ENCODE measurements at regions not wholly inside any gene's neighbourhood (a gene's known extent, or its start where the extent isn't known, plus 50 kb on each side); places are given as distances from the start of the nearest gene placed in this dataset.

DNA sequence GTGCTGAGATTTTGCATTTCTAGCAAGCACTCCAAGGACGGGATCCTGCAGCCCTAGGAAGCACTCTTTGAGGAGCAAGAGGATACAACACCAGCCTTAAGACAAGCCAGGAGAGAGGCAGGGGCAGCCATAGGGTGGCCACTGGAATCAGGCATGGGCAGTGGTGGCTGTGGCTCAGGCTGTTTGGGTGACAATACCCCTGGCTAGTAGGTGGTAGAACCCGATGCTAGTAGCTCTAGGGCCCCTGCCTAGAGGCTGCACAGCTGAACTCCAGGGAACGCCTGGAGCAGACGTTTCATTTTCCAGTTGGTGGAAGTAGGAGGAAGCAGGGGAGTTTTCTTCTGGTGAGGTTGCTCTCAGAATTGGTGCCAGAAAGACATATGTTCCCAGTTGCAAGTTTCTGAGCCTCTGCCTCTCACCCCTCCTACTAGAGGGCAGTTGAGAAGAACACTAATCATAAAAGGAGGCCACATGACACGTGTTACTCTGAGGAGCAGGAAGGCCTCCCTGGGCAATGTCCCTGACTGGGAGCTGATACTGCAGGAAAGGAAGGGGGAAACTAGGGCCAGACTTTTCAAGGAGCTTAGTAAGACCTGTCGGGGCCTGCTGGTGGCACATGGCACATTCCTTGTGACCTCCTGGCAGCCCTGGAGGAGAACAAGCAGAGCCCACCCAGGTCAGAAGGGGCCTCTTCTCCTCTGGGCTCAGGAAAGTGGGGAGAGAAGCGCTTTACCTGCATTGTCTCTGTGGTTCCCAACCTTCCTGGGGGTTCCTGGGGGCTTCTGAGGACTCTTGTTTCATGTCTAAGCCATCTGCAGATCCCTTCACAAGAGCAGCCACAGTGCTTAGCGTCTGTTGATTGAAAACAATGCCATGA is 56.6 kb upstream of the DRD2 start:
- intact Hi-C loops (cut with micrococcal nuclease): loop anchor here (1.0 to 5.0 kb wide), 3 partner anchors 160 to 227 kb away; no protein-coding TSS in a partner anchor
- BruUV-seq (replicated peaks): no TSS peak
- CTCF ChIA-PET (ENCODE audit: low intra/inter-chr PET ratio): interaction anchor here (1.6 kb wide), 1 partner anchor 226 kb away, joined by 4 read pairs; no protein-coding TSS in a partner anchor
- Histone ChIP-seq H4K20me1 (replicated peaks; ENCODE audit: control insufficient read depth, insufficient read depth, low read length) (no peaks in the 10 kb centered on the region), H3K4me3 (no peak overlapping the region), H3K9me3 (replicated peaks; ENCODE audit: control insufficient read depth, insufficient read depth, low read depth, low read length) (no peaks in the 10 kb centered on the region), H3K27me3 (ENCODE audit: control insufficient read depth in 2 of 2, insufficient read depth in 2 of 2, low read length in 2 of 2) (peaks cover 0 to 6% of the 10 kb centered on the region in 2 experiments; a peak in 4 of 5 replicates), H2AFZ (ENCODE audit: low read depth, low read length) (0 out of 2 replicates have a peak overlapping the region, but pooled peaks have one; percentile 35), H3K4me2 (ENCODE audit: insufficient read depth, low read length) (no peak overlapping the region), H3K4me1 (replicated peaks in 1 of 2; ENCODE audit: control insufficient read depth in 2 of 2, insufficient read depth in 2 of 2, low read length in 2 of 2) (no peaks in the 10 kb centered on the region; a peak in 1 of 5 replicates), H3K27ac (ENCODE audit: extremely low read depth, low read depth, low read length) (no peak overlapping the region), H3K36me3 (ENCODE audit: control insufficient read depth, insufficient read depth, low read length) (no peaks in the 10 kb centered on the region), H3K9me1 (ENCODE audit: control insufficient read depth, insufficient read depth, low read length) (no peaks in the 10 kb centered on the region), H3K9ac (ENCODE audit: insufficient read depth in 1 of 2, low read depth in 2 of 2, low read length in 2 of 2) (no peak overlapping the region), H3K79me2 (ENCODE audit: control insufficient read depth, insufficient read depth, low read length) (no peaks in the 10 kb centered on the region)
- whole genome bisulfite sequencing (ENCODE audit: insufficient coverage, low coverage, missing lambda C conversion rate): 14% methylated on average over 8 of the region's 8 CpGs
- ATAC-seq (peak; percentile 28; the same call in 2 of the 3 replicates), DNase-seq (ENCODE audit: extremely low read depth in 1 of 4, low spot score in 3 of 4) (no peak), FAIRE-seq (no peak)
- in situ Hi-C loops (cut with MboI): loop anchor here (25.0 kb wide), 1 partner anchor 220 kb away; the partner anchor contains the start of gene TTC12
- POLR2A ChIA-PET: interaction anchor here (0.7 kb wide), 1 partner anchor 12 kb away, joined by 4 read pairs; no protein-coding TSS in a partner anchor
- TF ChIP-seq, protein P1, sequence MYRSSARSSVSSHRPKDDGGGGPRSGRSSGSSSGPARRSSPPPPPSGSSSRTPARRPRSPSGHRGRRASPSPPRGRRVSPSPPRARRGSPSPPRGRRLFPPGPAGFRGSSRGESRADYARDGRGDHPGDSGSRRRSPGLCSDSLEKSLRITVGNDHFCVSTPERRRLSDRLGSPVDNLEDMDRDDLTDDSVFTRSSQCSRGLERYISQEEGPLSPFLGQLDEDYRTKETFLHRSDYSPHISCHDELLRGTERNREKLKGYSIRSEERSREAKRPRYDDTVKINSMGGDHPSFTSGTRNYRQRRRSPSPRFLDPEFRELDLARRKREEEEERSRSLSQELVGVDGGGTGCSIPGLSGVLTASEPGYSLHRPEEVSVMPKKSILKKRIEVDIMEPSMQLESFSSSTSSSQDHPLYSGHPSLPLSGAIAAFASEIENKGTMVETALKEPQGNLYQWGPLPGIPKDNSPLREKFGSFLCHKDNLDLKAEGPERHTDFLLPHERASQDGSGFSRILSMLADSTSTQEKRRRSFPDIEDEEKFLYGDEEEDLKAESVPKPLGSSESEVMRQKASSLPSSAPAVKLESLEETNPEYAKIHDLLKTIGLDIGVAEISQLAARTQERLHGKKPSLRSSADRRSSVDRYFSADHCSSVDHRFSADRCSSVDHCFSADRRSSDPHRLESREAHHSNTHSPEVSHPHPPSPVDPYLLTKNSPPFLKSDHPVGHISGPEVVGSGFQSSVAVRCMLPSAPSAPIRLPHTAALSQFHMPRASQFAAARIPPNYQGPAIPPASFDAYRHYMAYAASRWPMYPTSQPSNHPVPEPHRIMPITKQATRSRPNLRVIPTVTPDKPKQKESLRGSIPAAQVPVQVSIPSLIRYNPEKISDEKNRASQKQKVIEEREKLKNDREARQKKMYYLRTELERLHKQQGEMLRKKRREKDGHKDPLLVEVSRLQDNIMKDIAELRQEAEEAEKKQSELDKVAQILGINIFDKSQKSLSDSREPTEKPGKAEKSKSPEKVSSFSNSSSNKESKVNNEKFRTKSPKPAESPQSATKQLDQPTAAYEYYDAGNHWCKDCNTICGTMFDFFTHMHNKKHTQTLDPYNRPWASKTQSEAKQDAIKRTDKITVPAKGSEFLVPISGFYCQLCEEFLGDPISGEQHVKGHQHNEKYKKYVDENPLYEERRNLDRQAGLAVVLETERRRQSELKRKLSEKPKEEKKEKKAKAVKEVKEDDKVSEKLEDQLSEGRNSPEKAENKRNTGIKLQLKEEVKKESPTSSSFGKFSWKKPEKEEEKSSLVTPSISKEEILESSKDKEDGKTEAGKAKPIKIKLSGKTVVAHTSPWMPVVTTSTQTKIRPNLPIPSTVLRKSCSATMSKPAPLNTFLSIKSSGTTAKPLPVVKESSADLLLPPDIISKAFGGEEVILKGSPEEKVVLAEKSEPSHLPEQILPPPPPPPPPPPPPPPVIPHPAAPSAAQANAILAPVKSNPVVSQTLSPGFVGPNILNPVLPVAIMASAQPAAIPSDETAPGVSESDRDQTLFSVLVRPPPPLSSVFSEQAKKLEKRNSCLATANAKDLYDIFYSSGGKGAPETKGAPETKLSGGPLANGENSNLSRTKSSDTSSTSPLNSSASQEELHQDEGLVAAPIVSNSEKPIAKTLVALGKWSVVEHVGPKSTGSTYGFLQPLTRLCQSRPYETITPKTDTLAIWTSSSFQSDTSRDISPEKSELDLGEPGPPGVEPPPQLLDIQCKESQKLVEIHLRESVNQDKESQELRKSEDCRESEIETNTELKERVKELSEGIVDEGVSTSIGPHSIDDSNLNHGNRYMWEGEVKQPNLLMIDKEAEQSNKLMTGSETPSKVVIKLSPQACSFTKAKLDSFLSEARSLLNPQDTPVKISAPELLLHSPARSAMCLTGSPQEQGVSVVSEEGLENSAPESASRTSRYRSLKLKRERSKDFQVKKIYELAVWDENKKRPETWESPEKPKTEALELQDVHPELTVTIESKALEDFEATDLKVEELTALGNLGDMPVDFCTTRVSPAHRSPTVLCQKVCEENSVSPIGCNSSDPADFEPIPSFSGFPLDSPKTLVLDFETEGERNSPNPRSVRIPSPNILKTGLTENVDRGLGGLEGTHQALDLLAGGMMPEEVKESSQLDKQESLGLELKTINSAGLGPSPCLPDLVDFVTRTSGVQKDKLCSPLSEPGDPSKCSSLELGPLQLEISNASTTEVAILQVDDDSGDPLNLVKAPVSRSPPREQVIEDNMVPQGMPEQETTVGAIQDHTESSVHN (IDR thresholded peaks at IDR 0.05; ENCODE audit: borderline replicate concordance in 1 of 2, low read depth in 1 of 2): no peak
- TF ChIP-seq SIRT6 (IDR thresholded peaks at IDR 0.05; ENCODE audit: low read depth, low read length) (no peak), RBM34 (IDR thresholded peaks at IDR 0.05; ENCODE audit: borderline replicate concordance, insufficient read depth, low read length) (no peak)
- TF ChIP-seq, protein P2, sequence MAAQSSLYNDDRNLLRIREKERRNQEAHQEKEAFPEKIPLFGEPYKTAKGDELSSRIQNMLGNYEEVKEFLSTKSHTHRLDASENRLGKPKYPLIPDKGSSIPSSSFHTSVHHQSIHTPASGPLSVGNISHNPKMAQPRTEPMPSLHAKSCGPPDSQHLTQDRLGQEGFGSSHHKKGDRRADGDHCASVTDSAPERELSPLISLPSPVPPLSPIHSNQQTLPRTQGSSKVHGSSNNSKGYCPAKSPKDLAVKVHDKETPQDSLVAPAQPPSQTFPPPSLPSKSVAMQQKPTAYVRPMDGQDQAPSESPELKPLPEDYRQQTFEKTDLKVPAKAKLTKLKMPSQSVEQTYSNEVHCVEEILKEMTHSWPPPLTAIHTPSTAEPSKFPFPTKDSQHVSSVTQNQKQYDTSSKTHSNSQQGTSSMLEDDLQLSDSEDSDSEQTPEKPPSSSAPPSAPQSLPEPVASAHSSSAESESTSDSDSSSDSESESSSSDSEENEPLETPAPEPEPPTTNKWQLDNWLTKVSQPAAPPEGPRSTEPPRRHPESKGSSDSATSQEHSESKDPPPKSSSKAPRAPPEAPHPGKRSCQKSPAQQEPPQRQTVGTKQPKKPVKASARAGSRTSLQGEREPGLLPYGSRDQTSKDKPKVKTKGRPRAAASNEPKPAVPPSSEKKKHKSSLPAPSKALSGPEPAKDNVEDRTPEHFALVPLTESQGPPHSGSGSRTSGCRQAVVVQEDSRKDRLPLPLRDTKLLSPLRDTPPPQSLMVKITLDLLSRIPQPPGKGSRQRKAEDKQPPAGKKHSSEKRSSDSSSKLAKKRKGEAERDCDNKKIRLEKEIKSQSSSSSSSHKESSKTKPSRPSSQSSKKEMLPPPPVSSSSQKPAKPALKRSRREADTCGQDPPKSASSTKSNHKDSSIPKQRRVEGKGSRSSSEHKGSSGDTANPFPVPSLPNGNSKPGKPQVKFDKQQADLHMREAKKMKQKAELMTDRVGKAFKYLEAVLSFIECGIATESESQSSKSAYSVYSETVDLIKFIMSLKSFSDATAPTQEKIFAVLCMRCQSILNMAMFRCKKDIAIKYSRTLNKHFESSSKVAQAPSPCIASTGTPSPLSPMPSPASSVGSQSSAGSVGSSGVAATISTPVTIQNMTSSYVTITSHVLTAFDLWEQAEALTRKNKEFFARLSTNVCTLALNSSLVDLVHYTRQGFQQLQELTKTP (IDR thresholded peaks at IDR 0.05; ENCODE audit: low read depth in 1 of 2, partially characterized antibody in 2 of 2): no peak

Measured in K562 (cell line).